Fibroblast of lung (primary cell): ENCODE measurements at regions not wholly inside any gene's neighbourhood (a gene's known extent, or its start where the extent isn't known, plus 50 kb on each side); places are given as distances from the start of the nearest gene placed in this dataset.

Experiments
- CTCF ChIP-seq, 2 donors: IDR thresholded peaks in 1 of 2; conservative IDR thresholded peaks in 1 of 2; 1 replicate in 1 of 2; 2 replicates in 1 of 2; pipeline ENCODE4 v1.5.1; 2011 to 2012; ENCODE audit warnings: low read length in 2 of 2, control low read depth in 1 of 2, inconsistent platforms in 1 of 2, low read depth in 1 of 2, mild to moderate bottlenecking in 1 of 2
- EZH2 ChIP-seq: IDR thresholded peaks from 2 replicates; pipeline ENCODE4 v1.5.1; 2012; ENCODE audit warnings: low read length, control low read depth, mild to moderate bottlenecking; ENCODE audit errors: missing control alignments

DNA sequence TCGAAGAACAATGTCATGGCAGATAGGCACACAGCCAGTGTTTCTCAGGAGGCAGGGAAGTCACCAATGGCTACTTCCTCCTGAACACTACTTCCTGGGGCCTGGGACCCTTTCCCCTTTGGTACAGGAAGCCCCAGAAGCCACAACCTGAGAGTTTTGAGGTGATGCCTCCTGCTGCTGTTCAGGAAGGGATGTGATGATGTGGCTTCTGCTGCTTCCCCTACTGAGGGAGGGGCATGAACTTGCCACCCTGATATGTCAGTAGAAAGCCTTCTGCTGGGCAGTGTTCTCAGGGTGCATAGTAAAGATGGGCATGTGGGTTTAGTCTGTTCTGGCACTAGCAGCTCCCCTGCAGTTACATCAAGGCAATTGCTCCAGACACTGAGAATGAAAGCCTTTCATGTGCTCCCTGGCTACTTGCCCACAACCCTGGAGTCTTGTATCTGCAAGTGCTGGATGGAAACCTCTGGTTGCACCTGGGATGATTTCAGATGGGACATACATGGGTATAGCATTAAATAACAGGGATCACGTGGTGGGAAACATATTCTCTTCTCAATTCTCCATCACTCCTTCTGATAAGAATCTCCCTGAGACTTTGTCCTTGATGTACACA lies 69.3 kb downstream of the ADRA2A start:
- TF ChIP-seq CTCF (conservative IDR thresholded peaks at IDR 0.05 in 1 of 2, IDR thresholded peaks at IDR 0.05 in 1 of 2; ENCODE audit: low read depth in 1 of 2, low read length in 2 of 2), result no peak
- no peak for TF ChIP-seq EZH2
